ENCODE measurements at regions not wholly inside any gene's neighbourhood (a gene's known extent, or its start where the extent isn't known, plus 50 kb on each side); places are given as distances from the start of the nearest gene placed in this dataset.

GRCh38 chrX:30141966-30142365 lies 73.4 kb upstream of the MAGEB2 start:
- Mint-ChIP-seq H3K9me3 (ENCODE audit: insufficient read depth) (no peaks in the 10 kb centered on the region), H3K27me3 (no peaks in the 10 kb centered on the region), H3K4me3 (no peak overlapping the region), H3K4me1 (no peaks in the 10 kb centered on the region), H3K27ac (no peak overlapping the region)
- no peak for DNase-seq
- no peaks in the 10 kb centered on the region for H3K36me3 ChIP-seq (replicated peaks in 1 of 2; ENCODE audit: control extremely low read depth in 1 of 2, control insufficient read depth in 1 of 2, extremely low read depth in 1 of 2, insufficient read depth in 2 of 2, low read length in 1 of 2)
- no CpG with 5 or more reads among the region's 4 CpGs for WGBS (ENCODE audit: insufficient coverage)
- no peak overlapping the region for H3K27ac ChIP-seq (ENCODE audit: low read length in 2 of 2)
- no peak overlapping the region for H2AFZ ChIP-seq (ENCODE audit: insufficient read depth, low read depth, low read length, poor library complexity, severe bottlenecking)
- CTCF ChIA-PET = no interaction called here
- no peak for ATAC-seq (ENCODE audit: low read depth)
- H3K4me2 ChIP-seq (replicated peaks; ENCODE audit: low read depth, low read length, poor library complexity, severe bottlenecking) = no peak overlapping the region
- no peaks in the 10 kb centered on the region for H3K79me2 ChIP-seq (ENCODE audit: control insufficient read depth, insufficient read depth, low read length)
- no peaks in the 10 kb centered on the region for H3K27me3 ChIP-seq (replicated peaks in 1 of 4; ENCODE audit: control extremely low read depth in 1 of 4, control insufficient read depth in 3 of 4, insufficient read depth in 4 of 4, low read length in 3 of 4)
- no peaks in the 10 kb centered on the region for H3K4me1 ChIP-seq (ENCODE audit: control insufficient read depth in 2 of 2, insufficient read depth in 2 of 2, low read length in 2 of 2)
- no peak overlapping the region for H3K4me3 ChIP-seq (ENCODE audit: control extremely low read depth in 1 of 5, extremely low read depth in 1 of 5, insufficient read depth in 1 of 5, low read depth in 2 of 5, low read length in 4 of 5)
- intact Hi-C loops (cut with micrococcal nuclease) = no loop called here
- POLR2A ChIA-PET = no interaction called here
- H3K9ac ChIP-seq (ENCODE audit: low read length) = no peak overlapping the region
- TF ChIP-seq EZH2 (IDR thresholded peaks at IDR 0.05; ENCODE audit: borderline replicate concordance, insufficient read depth, low read depth, low read length, poor library complexity, severe bottlenecking) (no peak), CTCF (IDR thresholded peaks at IDR 0.05) (no peak)
- H4K20me1 ChIP-seq (ENCODE audit: control insufficient read depth, insufficient read depth, low read length, poor library complexity, severe bottlenecking) = no peaks in the 10 kb centered on the region
- no peaks in the 10 kb centered on the region for H3K9me3 ChIP-seq (ENCODE audit: control extremely low read depth in 1 of 3, control insufficient read depth in 2 of 3, insufficient read depth in 1 of 3, low read length in 2 of 3)

GRCh38 chrX:30144221-30144620 lies 71.1 kb upstream of the MAGEB2 start:
- Histone ChIP-seq H3K27ac (ENCODE audit: low read length in 2 of 2) (no peak overlapping the region), H3K4me3 (ENCODE audit: control extremely low read depth in 1 of 5, extremely low read depth in 1 of 5, insufficient read depth in 1 of 5, low read depth in 2 of 5, low read length in 4 of 5) (no peak overlapping the region), H4K20me1 (ENCODE audit: control insufficient read depth, insufficient read depth, low read length, poor library complexity, severe bottlenecking) (no peaks in the 10 kb centered on the region), H2AFZ (ENCODE audit: insufficient read depth, low read depth, low read length, poor library complexity, severe bottlenecking) (no peak overlapping the region), H3K27me3 (replicated peaks in 1 of 4; ENCODE audit: control extremely low read depth in 1 of 4, control insufficient read depth in 3 of 4, insufficient read depth in 4 of 4, low read length in 3 of 4) (no peaks in the 10 kb centered on the region), H3K9ac (ENCODE audit: low read length) (no peak overlapping the region), H3K9me3 (ENCODE audit: control extremely low read depth in 1 of 3, control insufficient read depth in 2 of 3, insufficient read depth in 1 of 3, low read length in 2 of 3) (no peaks in the 10 kb centered on the region), H3K79me2 (ENCODE audit: control insufficient read depth, insufficient read depth, low read length) (no peaks in the 10 kb centered on the region), H3K36me3 (replicated peaks in 1 of 2; ENCODE audit: control extremely low read depth in 1 of 2, control insufficient read depth in 1 of 2, extremely low read depth in 1 of 2, insufficient read depth in 2 of 2, low read length in 1 of 2) (no peaks in the 10 kb centered on the region), H3K4me2 (replicated peaks; ENCODE audit: low read depth, low read length, poor library complexity, severe bottlenecking) (no peak overlapping the region), H3K4me1 (ENCODE audit: control insufficient read depth in 2 of 2, insufficient read depth in 2 of 2, low read length in 2 of 2) (no peaks in the 10 kb centered on the region)
- intact Hi-C loops (cut with micrococcal nuclease) = no loop called here
- Mint-ChIP-seq H3K4me1 (no peaks in the 10 kb centered on the region), H3K27me3 (no peaks in the 10 kb centered on the region), H3K9me3 (ENCODE audit: insufficient read depth) (no peaks in the 10 kb centered on the region), H3K27ac (no peak overlapping the region), H3K4me3 (no peak overlapping the region)
- POLR2A ChIA-PET = no interaction called here
- no peak for ATAC-seq (ENCODE audit: low read depth)
- TF ChIP-seq EZH2 (IDR thresholded peaks at IDR 0.05; ENCODE audit: borderline replicate concordance, insufficient read depth, low read depth, low read length, poor library complexity, severe bottlenecking) = no peak
- TF ChIP-seq CTCF (IDR thresholded peaks at IDR 0.05) = no peak
- DNase-seq = no peak
- CTCF ChIA-PET = no interaction called here

Measured in B cell (primary cell).